Endothelial cell of umbilical vein (primary cell): ENCODE measurements at regions not wholly inside any gene's neighbourhood (a gene's known extent, or its start where the extent isn't known, plus 50 kb on each side); places are given as distances from the start of the nearest gene placed in this dataset.

ENCODE experiments used
- CTCF ChIP-seq, 2 donors: IDR thresholded peaks; 1 replicate in 1 of 2; 2 replicates in 1 of 2; pipeline ENCODE4 v1.5.1; 2011; ENCODE audit warnings: low read length in 2 of 2, mild to moderate bottlenecking in 2 of 2, moderate library complexity in 2 of 2, control low read depth in 1 of 2, inconsistent platforms in 1 of 2, low read depth in 1 of 2; ENCODE audit not compliant: insufficient read depth in 1 of 2; ENCODE audit errors: extremely low read depth in 1 of 2
- EZH2 ChIP-seq: IDR thresholded peaks from 2 replicates; pipeline ENCODE4 v1.6.1; 2012; ENCODE audit warnings: borderline replicate concordance, low read depth, mild to moderate bottlenecking, moderate library complexity, low read length, inconsistent platforms; ENCODE audit not compliant: severe bottlenecking
- POLR2A ChIP-seq: IDR thresholded peaks from 2 replicates; pipeline ENCODE4 v1.6.1; 2012; ENCODE audit warnings: low read depth, mild to moderate bottlenecking, control low read depth, low read length
- POLR2AphosphoS5 ChIP-seq: IDR thresholded peaks from 2 replicates; pipeline ENCODE4 v1.6.1; 2012; ENCODE audit warnings: low read depth, mild to moderate bottlenecking, control low read depth, low read length, moderate library complexity; ENCODE audit not compliant: insufficient read depth
- TF ChIP-seq, protein P1 (sequence below): IDR thresholded peaks from 2 replicates; pipeline ENCODE4 v1.6.1; 2011; ENCODE audit not compliant: insufficient read depth, insufficient read length

DNA sequence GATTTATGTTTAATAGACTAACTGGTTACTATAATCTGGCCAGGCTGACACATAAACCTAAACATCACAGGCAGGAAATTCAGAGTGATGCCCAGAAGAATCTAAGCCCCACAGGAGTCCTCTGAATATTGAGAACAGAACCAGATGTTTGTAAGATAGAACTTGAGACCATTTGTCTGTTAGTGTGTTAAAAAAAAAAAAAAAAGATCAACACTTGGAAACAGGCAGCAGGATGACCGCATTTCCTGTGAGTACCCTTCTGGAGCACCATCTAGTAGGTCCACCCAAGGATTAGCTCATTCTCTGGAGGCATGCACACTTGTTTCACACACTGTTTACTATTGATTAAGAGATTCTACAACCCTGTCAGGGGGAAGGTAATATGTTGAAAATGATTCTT is 111.4 kb upstream of the VANGL1 start:
- no peak for TF ChIP-seq POLR2A
- no peak for TF ChIP-seq CTCF (IDR thresholded peaks at IDR 0.05; ENCODE audit: extremely low read depth in 1 of 2, insufficient read depth in 1 of 2, low read depth in 1 of 2, low read length in 2 of 2)
- no peak for TF ChIP-seq POLR2AphosphoS5
- TF ChIP-seq, protein P1, sequence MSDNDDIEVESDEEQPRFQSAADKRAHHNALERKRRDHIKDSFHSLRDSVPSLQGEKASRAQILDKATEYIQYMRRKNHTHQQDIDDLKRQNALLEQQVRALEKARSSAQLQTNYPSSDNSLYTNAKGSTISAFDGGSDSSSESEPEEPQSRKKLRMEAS, result no peak
- no peak for TF ChIP-seq EZH2
